Choroid plexus epithelial cell (primary cell): ENCODE measurements at regions not wholly inside any gene's neighbourhood (a gene's known extent, or its start where the extent isn't known, plus 50 kb on each side); places are given as distances from the start of the nearest gene placed in this dataset.

ENCODE experiments used
- DNase-seq: peaks from one replicate; pipeline ENCODE4 v3.0.0-alpha.2; 2010; ENCODE audit warnings: low read depth
- H3K4me3 ChIP-seq: 2 replicates; pipeline ENCODE4 v1.5.1; 2011; ENCODE audit warnings: low read depth, mild to moderate bottlenecking, control low read depth, low read length, moderate library complexity
- TF ChIP-seq, protein P1 (sequence below): conservative IDR thresholded peaks from 2 replicates; pipeline ENCODE4 v1.5.1; 2011; ENCODE audit warnings: low read depth, mild to moderate bottlenecking, control low read depth, inconsistent platforms, low read length, moderate library complexity

DNA sequence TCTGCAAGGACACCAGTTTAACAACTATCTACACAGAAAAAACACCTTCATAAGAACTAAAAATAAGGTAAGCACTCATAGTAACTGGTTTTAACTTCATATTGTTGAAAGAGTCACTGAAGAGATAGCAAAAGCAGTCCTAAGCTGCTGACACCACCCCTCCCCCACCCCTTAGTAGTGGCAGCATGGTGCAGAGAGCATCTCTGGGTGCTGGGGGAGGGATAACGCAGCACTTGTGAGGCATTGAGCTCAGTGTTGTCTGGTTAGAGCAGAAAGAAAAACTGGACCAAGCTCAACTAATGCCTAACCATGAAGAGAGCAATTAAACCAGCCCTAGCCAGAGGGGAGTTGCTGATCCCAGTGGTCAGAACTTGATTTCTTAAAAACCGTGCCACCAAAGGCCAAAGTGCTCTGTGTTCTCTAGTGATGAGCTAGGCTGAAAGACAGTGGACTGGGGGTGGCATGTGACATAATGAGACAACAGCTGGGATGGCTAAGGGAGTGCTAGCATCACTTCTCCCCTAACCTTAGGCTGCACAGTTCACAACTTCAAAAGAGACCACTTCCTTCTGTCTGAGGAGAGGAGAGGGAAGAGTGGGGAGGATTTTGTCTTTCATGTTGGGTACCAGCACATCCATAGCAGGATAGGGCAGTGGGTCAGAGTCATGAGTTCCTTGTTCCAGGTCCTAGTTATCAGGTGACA, 669.3 kb downstream of the PDHA2 start:
- H3K4me3 ChIP-seq: no peak overlapping the region
- no peak for DNase-seq
- TF ChIP-seq, protein P1, sequence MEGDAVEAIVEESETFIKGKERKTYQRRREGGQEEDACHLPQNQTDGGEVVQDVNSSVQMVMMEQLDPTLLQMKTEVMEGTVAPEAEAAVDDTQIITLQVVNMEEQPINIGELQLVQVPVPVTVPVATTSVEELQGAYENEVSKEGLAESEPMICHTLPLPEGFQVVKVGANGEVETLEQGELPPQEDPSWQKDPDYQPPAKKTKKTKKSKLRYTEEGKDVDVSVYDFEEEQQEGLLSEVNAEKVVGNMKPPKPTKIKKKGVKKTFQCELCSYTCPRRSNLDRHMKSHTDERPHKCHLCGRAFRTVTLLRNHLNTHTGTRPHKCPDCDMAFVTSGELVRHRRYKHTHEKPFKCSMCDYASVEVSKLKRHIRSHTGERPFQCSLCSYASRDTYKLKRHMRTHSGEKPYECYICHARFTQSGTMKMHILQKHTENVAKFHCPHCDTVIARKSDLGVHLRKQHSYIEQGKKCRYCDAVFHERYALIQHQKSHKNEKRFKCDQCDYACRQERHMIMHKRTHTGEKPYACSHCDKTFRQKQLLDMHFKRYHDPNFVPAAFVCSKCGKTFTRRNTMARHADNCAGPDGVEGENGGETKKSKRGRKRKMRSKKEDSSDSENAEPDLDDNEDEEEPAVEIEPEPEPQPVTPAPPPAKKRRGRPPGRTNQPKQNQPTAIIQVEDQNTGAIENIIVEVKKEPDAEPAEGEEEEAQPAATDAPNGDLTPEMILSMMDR: no peak

DNA sequence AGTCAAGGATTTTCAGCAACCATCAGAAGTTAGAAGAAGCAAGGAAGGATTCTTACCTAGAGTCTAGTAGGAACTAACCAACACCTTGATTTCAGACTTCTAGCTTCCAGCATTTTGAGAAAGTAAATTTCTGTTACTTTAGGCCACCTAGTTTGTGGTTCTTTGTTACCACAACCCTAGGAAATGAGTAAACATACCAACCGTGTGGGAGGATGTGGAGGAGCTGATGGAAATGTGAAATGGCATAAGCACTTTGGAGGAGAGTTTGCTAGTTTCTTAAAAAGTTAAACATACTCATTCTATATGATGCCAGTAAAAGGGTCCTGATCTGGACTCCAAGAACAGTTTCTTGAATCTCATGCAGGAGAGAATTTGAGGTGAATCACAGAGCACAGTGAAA, 679.4 kb downstream of the PDHA2 start:
- TF ChIP-seq, protein P1: no peak
- peak; percentile 20 for DNase-seq
- H3K4me3 ChIP-seq: no peak overlapping the region

DNA sequence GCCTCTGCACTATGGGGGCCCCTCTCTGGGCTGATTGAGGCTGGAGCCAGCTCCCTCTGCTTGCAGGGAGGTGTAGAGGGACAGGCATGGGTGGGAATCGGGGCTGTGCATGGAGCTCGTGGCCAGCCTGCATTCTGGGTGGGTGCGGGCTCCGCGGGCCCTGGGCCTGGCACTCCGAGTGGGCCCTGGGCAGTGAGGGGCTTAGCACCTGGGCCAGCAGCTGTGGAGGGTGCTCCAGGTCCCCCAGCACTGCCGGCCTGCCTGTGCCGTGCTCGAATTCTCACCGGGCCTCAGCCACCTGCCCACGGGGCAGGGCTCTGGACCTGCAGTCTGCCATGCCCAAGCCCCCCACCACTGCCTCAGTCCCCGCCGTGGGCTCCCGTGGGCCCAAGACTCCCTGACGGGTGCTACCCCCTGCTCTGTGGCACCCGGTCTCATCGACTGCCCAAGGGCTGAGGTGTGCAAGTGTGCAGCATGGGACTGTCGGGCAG, 681.2 kb downstream of the PDHA2 start:
- DNase-seq: no peak
- TF ChIP-seq, protein P1: no peak
- H3K4me3 ChIP-seq: no peak overlapping the region

DNA sequence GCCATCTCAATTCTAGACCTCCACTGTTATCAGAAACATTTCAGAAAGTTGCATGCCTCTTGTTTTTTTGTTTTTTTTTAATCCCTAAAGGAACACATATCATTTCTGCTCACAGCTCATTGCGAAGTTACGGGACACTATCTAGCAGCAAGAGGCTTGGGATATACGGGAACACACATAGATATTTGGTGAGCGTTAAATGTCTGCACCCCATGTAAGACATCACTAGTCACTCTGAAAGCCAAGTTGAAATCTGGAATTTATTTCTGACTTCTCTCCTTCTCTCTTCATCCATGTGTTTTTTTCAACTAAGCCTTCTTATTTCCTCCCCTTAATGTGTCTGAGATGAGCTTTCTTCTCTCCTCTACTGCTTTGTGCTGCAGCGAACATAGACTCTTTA, 683.7 kb downstream of the PDHA2 start:
- DNase-seq: no peak
- TF ChIP-seq, protein P1: no peak

DNA sequence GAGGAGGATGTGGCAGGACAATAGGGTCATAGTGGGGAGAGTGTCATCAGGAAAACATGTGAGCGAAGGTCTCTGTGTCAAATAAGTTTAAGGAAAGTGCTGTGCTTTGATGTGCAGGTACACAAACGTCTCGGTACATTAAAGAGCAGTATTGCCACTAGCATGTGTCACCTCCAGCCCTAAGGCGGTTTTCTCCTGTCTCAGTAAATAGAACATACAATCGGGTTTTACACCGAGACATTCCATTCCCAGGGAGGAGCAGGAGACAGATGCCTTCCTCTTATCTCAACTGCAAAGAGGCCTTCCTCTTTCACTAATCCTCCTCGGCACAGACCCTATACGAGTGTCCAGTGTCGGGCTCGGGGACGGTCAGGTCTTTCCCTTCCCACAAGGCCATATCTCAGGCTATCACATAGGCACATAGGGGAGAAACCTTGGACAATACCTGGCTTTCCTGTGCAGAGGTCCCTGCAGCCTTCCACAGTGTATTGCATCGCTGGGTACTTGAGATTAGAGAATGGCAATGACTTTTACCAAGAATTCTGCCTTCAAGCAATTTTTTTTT, 684.5 kb downstream of the PDHA2 start:
- TF ChIP-seq, protein P1: no peak
- no peak overlapping the region for H3K4me3 ChIP-seq
- DNase-seq: no peak

More for the DNA sequence above, 683.7 kb downstream of the PDHA2 start:
- H3K4me3 ChIP-seq: no peak overlapping the region

DNA sequence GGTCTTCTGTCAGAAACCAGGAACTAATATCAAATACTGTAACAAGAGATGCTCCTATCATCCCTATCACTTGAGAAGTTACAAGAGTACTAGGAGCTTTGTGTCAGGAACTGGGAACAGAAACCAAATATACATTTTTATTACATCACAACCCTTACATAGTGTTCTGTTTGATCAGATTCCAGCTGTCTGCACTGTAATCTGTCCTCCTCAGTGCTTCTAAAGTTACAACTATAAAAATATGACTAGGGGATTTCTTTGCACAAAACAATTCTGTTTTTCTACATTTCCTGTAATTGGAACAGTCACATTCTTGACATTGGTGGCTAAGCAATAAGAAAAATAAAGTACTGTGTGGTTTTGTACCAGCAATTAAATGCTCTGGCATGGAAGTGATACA, 686.0 kb downstream of the PDHA2 start:
- TF ChIP-seq, protein P1: no peak
- peak; percentile 63 for DNase-seq
- H3K4me3 ChIP-seq: no peak overlapping the region

DNA sequence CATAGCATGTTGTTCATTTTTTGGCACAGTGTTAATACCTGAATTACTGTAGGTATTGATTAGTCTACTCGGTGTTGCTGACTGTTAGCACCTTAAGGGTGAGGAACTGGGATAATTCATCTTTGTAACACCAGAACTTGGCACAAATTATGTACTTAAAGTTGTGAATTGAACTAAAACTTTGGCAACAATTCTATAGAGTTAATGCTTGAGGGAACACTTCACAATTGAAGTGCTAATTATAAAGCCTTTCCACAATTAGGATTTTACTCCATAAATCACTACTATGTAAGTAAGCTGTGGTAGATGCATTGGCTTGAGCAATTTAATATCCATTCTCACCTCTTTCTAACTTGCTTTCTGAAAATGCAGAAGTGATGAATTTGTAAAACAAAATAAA, 686.7 kb downstream of the PDHA2 start:
- TF ChIP-seq, protein P1: no peak

More for the DNA sequence above, 686.7 kb downstream of the PDHA2 start:
- no peak overlapping the region for H3K4me3 ChIP-seq
- DNase-seq: no peak
